NCI-H1417 treated with DMSO at 0.1 percent for 48 hours (cell line): ENCODE measurements at regions not wholly inside any gene's neighbourhood (a gene's known extent, or its start where the extent isn't known, plus 50 kb on each side); places are given as distances from the start of the nearest gene placed in this dataset.

Experiments used
- DNase-seq: peaks from one replicate; lab custom pipeline; 2025; lab: John Stamatoyannopoulos, UW

DNA sequence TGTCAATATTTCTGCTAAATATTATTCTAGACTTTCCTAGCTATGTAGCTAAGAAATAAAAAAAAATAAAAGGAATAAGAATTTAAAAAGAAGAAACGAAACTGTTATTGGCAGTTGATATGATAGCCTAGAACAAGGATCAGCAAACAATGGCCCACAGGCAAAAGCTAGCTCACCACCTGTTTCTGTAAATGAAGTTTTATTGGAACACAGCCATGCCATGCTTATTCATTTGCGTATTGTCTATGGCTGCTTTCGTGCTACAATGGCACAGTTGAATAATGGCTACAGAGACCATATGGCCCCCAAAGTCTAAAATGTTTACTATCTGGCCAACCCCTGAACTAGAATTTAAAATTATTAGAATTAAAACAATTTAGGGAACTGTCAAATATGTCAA lies 952.6 kb upstream of the MAP3K7 start:
- DNase-seq, result no peak

DNA sequence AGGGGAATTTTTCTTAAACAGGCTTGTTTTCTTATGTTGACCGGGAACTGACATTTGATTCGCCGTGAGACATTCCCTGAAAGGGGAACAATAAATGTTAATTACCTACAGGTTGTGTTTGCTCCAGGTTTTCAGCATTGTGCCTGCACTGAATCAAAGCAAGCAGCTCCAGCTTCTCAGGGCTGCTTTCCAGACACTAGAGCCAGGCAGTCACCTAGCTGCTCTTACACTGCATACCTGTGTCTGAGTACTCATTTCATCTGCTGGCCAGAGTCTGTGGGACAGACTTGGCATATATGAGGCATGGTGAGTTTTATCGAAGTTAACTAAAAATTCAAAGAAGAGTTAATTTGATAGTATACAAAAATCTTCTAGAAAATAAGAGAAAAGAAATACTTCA lies 951.8 kb upstream of the MAP3K7 start:
- DNase-seq, result no peak

DNA sequence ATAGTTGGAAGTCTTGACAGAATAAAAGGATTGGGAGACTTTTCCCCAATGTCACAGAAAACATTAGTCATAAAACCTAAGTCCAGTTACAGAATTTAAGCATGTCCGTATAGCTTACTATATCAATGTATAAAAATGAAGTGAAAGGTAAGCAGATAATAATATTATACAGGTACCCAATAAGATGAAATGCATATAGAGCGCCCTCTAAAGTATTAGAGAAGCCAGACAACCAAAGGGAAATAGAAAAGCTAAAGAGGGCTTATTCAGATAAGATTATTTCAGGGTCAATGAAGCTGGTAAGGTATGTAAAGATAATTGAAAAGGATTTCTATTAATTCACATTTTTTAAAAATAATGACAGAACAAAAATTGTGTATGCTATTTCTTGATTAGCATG lies 947.7 kb upstream of the MAP3K7 start:
- DNase-seq, result no peak

DNA sequence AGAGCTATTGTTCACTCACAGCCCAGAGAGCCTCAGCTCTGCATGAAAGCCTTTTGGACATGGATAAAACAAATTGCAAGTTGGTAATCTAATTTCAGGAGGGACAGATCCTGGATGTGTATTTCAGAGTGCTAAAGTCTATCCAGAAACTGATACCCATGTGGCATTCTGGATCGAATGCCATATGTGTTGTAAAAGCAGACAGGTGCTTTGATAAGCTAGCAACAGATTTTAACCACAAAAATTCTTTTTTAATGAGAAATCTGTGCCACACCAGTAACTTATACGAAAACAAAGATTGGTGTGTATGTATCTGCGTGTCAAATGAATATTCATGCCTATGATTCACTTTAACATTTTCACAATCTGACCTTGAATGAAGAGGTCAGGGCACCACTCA lies 936.6 kb upstream of the MAP3K7 start:
- DNase-seq, result no peak

DNA sequence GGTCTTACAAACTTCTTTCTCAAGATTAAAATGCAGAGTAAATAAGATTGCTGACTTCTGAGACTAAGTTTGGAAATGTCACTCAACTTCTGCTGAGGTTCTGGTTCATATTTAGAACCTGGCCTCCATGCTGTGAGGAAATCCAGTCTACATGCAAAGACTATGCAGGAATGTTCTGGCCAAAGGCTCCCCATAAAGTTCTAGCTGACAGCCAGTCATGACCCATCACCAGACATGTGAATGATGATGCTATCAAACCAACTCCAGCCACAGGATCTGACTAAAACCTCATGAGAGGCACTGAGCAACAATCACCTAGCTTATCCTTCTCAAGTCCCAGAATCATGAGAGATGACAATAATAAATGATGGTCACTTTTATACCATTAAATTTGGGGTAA lies 935.1 kb upstream of the MAP3K7 start:
- no peak for DNase-seq

DNA sequence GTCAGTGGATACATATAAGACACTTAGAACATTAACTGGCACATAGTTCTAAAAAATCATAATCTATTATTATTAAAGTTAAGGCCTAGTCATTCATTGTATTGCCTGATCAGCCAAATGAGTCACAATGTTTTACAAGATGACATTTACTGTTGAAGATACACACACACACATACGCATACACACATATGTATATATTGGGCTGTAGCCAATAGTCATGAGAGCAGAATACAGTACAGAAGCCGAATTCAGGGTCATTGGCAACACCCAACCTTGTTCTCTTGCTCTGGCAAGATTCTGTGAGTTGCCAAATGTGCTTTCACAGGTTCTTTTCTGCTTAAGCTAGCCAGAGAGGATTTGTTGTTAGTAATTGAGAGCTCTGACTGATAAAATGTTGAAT lies 922.8 kb upstream of the MAP3K7 start:
- no peak for DNase-seq

DNA sequence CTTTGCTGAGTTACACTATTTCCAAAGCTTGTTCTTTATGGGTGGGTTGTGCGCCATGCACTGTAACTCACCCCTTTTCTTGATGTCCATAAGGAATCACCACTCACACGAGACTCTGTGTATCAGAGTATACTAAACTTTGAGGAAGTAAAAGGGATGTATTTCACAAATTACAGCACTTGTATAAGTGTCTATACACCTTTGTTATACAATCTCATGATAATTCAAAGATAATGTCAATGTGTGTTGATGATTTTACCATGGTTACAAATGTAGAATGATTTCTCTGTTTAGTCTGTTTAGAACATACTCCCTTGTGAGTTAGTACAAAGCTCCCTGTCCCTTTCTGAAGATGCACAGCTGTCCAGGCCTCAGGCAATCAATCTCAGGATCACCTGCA lies 922.2 kb upstream of the MAP3K7 start:
- DNase-seq, result no peak

DNA sequence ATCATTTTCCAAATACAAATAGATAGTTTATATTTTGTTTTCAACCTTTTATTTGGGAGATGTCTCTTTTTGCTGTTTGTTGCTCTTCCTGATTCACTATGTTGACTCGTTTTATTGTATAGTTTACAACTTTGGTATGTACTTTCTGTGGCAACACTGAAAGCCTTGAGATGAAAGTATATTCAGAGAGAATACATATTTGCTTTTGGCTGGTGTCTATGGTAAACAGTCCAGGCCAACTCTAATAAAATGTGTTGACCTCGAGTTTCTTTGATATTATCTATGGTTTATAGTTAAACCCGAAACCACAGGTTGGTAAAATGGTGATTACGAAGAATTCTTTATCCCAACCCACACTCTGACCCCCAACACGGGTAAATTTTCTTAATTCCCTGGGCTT lies 919.6 kb upstream of the MAP3K7 start:
- DNase-seq, result no peak

DNA sequence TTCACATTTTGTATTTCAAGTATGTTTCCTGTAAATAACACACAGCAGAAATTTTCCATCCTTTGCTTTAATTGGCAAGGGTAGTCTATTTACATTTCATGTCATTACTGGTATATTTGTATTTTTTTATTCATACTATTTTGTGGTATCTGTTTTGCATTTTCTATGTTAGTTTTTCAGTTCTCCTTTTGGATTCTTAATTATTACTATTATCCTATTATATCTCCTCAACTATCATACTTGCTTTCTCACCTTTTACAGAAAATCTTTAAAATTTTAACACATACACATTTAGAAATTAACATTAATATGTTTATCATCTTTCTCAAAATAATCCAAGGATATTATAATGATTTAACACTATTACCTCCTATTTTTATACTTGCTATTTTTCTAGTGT lies 918.3 kb upstream of the MAP3K7 start:
- DNase-seq, result no peak

DNA sequence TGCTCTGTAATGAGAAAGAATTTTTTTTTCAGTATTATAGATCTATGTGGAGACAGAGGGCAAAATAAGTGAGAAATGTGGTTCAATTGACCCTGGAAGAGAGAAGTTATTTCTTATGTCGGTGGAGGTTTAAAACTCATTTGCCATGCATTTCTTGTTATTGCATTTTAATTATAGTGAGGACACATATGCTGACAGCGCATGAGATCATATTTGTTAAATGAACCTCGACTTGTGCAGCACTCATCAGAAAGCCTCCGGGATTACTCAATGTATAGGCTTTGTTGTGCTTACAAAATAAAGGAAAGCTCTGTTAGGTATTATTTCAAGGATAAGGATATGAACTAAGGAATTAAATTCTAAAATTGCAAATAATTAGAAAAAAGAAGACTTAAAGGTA lies 915.1 kb upstream of the MAP3K7 start:
- DNase-seq, result no peak

DNA sequence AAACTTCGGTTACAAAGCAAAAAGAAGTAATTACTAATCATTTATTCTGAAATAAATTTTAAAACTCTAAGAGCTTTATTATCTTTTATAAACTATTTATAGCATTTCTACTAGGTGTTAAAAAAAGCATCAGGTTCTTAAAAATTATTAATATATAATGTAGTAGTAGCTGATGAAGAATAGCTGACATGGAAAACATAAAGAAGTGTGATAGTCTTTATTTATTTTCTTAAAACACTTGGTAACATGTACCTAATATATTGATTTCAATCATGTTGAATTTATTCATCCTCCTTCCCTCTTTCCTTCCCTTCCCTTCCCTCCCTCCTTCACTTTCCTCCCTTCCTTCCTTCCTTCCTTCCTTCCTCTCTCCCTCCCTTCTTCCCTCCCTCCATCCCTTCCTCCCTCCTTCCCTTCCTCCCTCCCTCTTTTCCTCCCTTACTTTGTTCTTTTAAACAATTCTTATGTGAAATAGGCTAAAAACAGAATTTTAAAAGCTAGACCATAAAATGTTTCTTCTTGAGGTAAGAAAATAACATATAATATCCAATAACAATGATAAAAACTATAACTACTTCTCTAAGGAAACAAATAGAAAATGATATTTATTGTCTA lies 913.9 kb upstream of the MAP3K7 start:
- DNase-seq, result no peak

DNA sequence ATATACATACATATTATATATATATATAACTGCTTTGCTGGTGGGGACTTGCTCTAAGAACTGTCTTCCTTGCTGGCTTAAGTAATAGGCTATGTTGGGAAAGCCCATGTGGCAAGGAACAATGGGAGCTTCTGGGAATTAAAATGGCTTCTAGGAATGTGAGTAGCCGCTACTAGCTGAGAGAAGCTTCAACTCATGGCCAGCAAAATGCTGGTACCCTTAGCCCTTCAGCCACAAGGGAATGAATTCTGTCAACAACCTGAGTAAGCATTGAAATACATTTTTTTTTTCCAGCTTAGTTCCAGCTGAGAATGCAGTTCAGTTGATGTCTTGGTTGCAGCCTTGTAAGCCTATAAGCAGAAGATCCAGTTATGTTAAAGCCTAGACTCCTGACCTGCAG lies 911.7 kb upstream of the MAP3K7 start:
- DNase-seq, result no peak

DNA sequence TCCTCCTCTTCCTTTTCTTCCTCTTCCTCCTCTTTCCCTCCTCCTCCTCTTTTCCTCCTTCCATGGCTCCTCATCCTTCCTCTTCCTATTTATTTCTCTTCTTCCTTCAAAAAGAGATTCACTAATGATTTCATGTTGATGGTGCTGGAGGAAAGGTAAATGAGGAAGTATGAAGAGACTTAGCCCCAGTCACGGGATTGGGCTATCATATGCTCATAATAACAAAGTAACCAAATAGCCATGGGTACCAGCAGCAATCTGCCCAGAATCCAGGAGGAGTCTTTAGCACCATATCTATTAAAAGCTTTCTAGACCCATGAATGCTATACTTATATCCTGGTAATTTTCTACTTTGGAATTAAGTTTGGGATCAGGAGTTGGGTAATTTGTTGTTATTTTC lies 910.9 kb upstream of the MAP3K7 start:
- DNase-seq, result no peak

DNA sequence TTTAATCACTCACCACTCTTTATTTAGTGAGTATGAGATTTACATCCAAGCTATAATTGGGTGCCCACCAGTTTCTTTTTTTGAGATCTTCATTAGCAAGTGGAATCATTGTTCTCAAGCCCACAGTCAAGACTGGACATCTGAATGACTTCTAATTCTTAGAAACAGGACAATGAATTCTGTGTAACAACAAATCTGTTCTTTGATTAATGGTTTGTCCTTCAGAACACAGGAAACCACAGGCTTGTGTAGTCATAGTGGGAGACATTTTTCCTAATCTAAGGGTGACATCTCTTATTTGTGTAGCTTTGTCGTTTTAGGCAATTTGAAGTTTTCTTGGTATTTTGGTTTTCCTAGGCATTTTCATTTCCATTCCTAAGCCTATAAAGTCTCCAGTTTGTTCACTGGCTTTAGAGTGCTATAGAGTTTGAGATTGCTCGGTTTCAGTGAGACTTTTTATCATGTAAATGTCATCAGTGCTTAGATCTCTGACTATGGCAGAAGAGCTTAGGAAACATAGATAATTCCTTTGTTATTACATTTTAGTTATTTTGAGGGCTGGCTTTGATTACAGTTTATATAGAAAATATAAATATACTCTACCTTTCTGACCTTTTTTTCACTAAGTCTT lies 903.9 kb upstream of the MAP3K7 start:
- no peak for DNase-seq

DNA sequence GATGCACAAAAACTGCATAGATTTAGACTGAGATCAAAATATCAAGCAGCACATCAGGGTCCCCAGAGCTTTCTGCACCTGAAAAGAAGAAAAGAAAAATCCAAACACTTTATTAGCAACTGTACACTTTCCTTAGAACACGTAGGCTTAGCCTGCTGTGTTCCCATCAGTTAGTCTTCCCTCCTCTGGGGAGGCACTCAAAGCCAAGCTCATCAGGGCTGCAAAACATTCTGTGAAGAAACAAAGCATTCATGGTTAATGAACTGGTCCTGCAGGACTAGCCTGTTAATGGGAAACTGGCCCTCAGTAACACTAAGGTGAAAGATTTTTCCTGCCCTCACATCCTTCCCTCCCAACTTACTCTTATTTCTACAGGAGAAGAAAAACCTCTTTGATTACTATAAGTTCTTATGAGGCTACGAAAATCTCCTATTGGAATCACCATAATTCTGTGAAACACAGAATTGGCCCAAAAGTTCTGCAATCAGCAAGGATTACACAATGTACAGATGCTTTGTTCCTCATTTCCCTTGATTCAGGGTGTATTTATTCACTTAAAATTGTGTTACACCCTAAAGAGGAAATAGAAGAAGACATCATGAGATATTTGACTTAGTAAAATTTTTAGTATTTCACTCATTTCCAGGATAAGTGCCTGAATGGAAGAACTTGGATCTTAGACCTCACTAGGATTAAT lies 901.0 kb upstream of the MAP3K7 start:
- DNase-seq, result no peak

DNA sequence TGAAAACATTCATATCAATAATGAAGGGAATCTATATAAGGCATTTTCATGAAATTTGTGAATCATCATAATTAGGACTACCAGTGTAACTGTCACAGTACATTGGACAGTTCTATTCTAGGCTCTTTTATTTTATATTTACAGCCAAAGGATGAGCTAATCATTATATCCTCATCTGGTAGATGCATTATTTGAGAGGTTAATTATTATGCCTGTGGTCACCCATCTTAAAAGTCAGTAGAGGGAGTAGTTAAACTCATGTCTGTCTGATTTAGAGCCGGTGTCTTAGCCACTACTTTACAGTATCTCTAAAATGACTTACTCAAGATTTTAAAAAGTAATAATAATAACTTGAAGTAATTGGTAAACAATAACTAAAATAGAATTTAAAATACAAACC lies 899.3 kb upstream of the MAP3K7 start:
- DNase-seq, result no peak

DNA sequence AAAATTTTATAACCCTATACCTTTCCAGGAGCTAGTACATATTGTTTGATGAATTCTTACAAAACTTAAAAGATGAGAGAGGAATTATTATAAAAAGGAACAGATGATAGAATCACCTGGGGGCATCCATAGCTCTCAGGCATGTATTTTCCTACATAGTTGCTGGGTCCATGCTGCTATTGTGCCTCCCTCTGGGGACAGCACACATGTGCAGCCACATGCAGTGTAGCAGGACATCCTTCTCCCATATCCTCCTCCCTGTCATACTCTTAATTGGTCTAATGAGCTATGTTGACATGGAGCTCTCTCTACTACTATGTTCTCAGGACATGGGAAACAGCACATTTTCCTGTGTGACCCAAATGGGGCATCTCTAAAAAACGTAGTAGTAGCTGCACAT lies 898.2 kb upstream of the MAP3K7 start:
- DNase-seq, result no peak

DNA sequence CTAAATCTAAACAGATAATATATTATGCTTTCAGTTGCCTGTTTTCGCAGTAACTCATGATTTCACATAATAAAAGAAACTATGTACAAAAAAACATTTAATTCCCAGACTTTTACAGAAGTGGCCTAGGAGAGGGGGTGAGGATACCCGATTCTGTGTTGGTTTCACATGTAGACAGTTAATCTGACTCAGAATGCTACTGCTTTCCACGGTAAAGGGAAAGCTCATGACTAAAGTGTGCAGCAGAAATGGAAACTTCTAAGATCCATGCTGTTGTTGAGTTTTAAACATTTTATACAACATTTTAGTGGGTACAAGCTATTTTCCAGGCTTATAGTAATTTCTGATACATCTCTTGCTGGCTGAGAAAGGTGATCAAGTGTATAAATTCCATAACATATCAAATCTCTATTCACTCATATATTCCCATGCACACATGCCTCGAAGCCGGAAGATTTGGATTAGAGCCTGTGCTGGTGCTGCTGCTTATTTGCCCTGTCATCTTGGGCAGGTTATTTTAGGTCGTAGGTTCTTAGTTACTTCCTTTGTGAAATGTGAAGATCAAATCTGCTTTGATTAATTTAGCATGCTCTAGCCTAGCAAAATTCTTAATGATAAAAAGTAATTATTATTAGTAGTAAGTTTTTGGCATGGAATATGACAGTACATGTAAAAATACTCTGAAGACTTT lies 896.7 kb upstream of the MAP3K7 start:
- no peak for DNase-seq

DNA sequence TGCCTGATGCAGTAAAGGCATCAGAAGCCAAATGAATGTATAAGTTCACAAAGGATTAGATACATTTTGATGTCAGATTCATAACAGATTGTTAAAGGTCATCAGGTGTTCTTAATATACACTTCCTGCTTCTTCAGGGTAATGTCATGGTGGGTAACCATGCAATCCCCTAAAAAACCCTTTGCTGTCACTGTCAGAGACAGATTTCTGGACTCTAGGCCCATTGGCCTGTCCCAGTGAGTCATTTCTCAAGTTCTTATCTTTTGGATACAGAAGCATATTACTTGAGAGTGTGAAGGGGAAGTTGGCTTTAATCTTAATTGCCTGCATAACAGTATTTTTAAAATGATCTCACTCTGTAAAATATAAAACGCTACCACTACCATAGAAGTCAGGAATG lies 895.6 kb upstream of the MAP3K7 start:
- no peak for DNase-seq

DNA sequence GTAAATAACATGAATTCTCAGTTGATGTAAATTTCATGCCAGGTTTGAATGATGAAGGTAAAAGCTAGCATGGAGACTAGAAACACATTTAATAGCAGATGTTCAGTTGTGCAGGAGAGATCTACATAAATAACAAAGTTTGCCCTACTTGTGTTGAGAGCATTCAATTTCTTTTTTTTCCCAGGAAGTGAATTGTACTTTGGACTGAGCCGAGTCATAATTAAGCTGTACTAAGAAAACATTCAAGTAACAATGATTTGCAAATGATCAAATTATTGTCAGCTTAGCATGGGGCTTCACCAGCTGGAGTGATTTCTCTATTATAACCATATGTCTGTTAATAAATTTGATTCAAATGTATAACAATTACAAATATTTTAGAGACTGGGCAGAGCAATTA lies 893.5 kb upstream of the MAP3K7 start:
- DNase-seq, result no peak

DNA sequence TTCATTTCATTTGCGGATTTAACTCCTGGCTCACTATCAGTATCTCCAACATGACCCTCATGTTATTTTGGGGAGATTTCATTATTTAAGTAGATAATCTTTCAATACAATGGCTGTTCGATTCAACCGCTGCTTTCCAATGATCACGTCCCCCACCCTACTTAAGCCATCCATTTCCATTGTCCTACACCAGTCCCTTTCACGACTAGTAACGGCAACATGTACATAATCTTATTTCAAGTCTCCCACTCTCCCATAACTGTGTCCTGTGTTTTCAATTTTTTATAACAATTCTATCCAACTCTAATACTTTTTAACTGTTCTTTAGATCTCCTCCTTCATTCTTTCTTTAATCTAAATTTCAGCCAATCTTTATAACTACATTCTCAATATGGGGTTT lies 890.8 kb upstream of the MAP3K7 start:
- no peak for DNase-seq

DNA sequence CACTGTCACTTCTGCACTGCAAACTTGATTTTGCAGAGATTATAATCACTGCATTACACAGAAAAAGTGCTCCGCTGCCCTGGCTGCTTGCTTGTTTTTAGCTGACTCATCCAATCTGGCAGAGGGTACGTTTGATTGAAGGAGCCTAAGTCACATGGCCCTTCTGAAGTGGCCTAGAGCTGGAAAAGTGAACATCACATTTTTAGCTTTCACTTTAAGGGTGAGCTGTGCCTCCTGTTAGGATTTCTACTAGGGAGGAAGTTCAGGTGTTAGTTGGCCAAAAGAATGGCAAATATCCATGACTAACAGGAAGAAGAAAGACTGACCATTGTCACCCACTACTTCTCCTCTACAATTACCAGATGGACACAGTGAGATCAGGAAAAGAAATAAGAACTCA lies 889.1 kb upstream of the MAP3K7 start:
- DNase-seq, result no peak

DNA sequence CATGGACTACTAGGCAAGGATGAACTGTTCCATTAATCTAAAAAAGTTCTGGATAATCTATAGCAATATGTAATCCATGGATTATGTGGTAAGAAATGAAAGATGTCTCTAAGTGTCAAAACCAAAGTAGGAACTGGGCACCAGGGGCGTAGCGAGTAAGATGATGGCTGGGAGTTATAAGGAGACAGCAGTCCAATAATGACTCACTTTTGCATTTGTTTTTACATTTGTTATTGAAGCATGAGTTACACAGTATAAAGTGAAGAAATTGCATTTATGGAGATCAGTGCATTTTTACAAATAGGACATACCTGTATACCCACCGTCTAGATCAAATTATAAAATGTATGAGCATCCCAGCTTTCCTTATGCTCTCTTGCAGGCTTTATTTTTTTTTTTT lies 878.5 kb upstream of the MAP3K7 start:
- DNase-seq, result no peak
